ENCODE measurements at regions not wholly inside any gene's neighbourhood (a gene's known extent, or its start where the extent isn't known, plus 50 kb on each side); places are given as distances from the start of the nearest gene placed in this dataset.

- TF ChIP-seq CTCF (IDR thresholded peaks at IDR 0.05) (no peak), POLR2A (IDR thresholded peaks at IDR 0.05) (no peak)
These were observed 1584.0 kb upstream of the ACO1 start for GRCh38 chr9:30800421-30800820.
